Limb (tissue), 2 donors: ENCODE measurements at regions not wholly inside any gene's neighbourhood (a gene's known extent, or its start where the extent isn't known, plus 50 kb on each side); places are given as distances from the start of the nearest gene placed in this dataset.

Experiments used
- DNase-seq, 2 donors: peaks; one replicate each; pipeline ENCODE4 v3.0.0-alpha.2; 2016; ENCODE audit errors: extremely low spot score in 2 of 2

GRCh38 chr22:48391171-48391711, 1436.4 kb downstream of the BRD1 start:
- DNase-seq, result no peak

- no peak for DNase-seq
Observed at GRCh38 chr22:48389916-48390315, 1437.8 kb downstream of the BRD1 start.

GRCh38 chr22:48382197-48382596, 1445.5 kb downstream of the BRD1 start:
- no peak for DNase-seq

GRCh38 chr22:48380016-48380665, 1447.5 kb downstream of the BRD1 start:
- DNase-seq, result no peak

- no peak for DNase-seq
Observed at GRCh38 chr22:48379371-48379770, 1448.3 kb downstream of the BRD1 start.

GRCh38 chr22:48378673-48379072, 1449.0 kb downstream of the BRD1 start:
- no peak for DNase-seq

GRCh38 chr22:48376936-48377712, 1450.5 kb downstream of the BRD1 start:
- DNase-seq, result no peak

GRCh38 chr22:48376428-48376827, 1451.2 kb downstream of the BRD1 start:
- no peak for DNase-seq

- no peak for DNase-seq
Observed at GRCh38 chr22:48373626-48374173, 1454.0 kb downstream of the BRD1 start.

GRCh38 chr22:48372390-48372789, 1455.3 kb downstream of the BRD1 start:
- no peak for DNase-seq

GRCh38 chr22:48371391-48371790, 1456.3 kb downstream of the BRD1 start:
- DNase-seq, result no peak

- no peak for DNase-seq
Observed at GRCh38 chr22:48370508-48371325, 1457.0 kb downstream of the BRD1 start.

- DNase-seq, result no peak
Observed at GRCh38 chr22:48369789-48370507, 1457.7 kb downstream of the BRD1 start.

- no peak for DNase-seq
Observed at GRCh38 chr22:48368975-48369525, 1458.6 kb downstream of the BRD1 start.

- no peak for DNase-seq
Observed at GRCh38 chr22:48367731-48368130, 1459.9 kb downstream of the BRD1 start.

- DNase-seq, result no peak
Observed at GRCh38 chr22:48366591-48366990, 1461.1 kb downstream of the BRD1 start.

- no peak for DNase-seq
Observed at GRCh38 chr22:48366056-48366455, 1461.6 kb downstream of the BRD1 start.

- no peak for DNase-seq
Observed at GRCh38 chr22:48365386-48365785, 1462.3 kb downstream of the BRD1 start.

GRCh38 chr22:48362721-48363404, 1464.8 kb downstream of the BRD1 start:
- DNase-seq, result no peak

GRCh38 chr22:48361099-48361639, 1466.5 kb downstream of the BRD1 start:
- no peak for DNase-seq
